HG02943 (cell line): ENCODE measurements at regions not wholly inside any gene's neighbourhood (a gene's known extent, or its start where the extent isn't known, plus 50 kb on each side); places are given as distances from the start of the nearest gene placed in this dataset.
"Not testable (repeated sequence)": the region's sequence is repeated elsewhere in the genome, so short reads cannot be mapped to it uniquely, and the experiment has no call there.

Source experiments
- ATAC-seq: cut with Tn5 transposase; IDR thresholded peaks from one replicate; pipeline ENCODE4 v1.9.1; 2021; ENCODE audit warnings: mild to moderate bottlenecking, low read depth, moderate library complexity; ENCODE audit not compliant: unreplicated experiment

- ATAC-seq: not testable (repeated sequence)
These were observed 76.5 kb upstream of the LINC00632 start for GRCh38 chrX:140633105-140633504.

- no peak for ATAC-seq
These were observed 101.4 kb upstream of the LINC00632 start for GRCh38 chrX:140608111-140608510.

GRCh38 chrX:140602140-140602539, 97.3 kb upstream of the SOX3 start:
- no peak for ATAC-seq

DNA sequence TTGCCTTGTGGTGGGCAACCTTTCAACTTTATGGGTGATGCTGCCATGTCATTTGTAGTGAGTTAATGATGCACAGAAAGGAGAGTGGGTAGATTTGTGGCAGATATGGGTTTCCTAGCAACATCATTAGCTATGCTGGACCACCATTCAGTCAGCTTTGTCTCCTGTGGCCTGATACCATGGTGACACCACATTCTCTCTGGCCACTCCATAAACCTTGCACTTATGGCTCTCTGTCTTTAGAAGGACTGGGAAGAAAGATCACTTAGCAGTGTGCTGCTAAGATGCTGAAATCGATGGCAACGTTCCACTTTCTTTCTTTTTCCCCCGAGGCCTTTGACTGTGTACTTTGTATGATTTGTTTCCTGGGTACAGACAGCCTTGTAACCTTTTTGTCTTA, 95.0 kb upstream of the SOX3 start:
- ATAC-seq: no peak

GRCh38 chrX:140589657-140590056, 84.8 kb upstream of the SOX3 start:
- no peak for ATAC-seq

GRCh38 chrX:140586951-140587350, 82.1 kb upstream of the SOX3 start:
- no peak for ATAC-seq

- ATAC-seq: no peak
These were observed 75.6 kb upstream of the SOX3 start for GRCh38 chrX:140580478-140580877.

GRCh38 chrX:140572724-140573123, 67.9 kb upstream of the SOX3 start:
- ATAC-seq: peak; percentile 80

DNA sequence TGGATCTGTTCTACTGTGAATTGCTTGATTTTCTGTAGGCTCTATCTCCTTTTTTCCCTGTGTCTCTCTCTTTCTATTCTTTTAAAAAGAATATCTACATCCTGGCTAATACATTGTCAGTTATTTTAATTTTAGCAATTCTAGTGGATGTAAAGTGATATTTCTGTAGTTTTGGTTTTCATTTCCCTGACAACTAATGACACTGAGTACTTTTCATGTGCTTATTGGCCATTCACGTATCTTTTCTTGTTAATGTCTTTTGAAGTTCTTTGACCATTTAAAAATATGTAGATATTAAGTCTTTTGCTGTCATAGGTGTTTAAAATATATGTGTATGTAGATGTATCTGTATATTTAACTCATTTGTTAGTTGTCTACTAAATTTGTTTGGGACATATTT, 59.0 kb upstream of the SOX3 start:
- no peak for ATAC-seq
